ENCODE measurements at regions not wholly inside any gene's neighbourhood (a gene's known extent, or its start where the extent isn't known, plus 50 kb on each side); places are given as distances from the start of the nearest gene placed in this dataset.

- TF ChIP-seq REST (IDR thresholded peaks at IDR 0.05; ENCODE audit: unreplicated experiment) (no peak), CTCF (conservative IDR thresholded peaks at IDR 0.05; ENCODE audit: low read depth in 2 of 2) (no peak), EZH2 (IDR thresholded peaks at IDR 0.05; ENCODE audit: low read depth, unreplicated experiment) (no peak), POLR2AphosphoS5 (IDR thresholded peaks at IDR 0.05; ENCODE audit: low read depth) (no peak), ZNF462 (CRISPR knock-in tag; IDR thresholded peaks at IDR 0.05) (no peak)
Observed at GRCh38 chr12:123037791-123038190, 57.3 kb downstream of the ARL6IP4 start.
